Muscle layer of duodenum (tissue), 2 donors: ENCODE measurements at regions not wholly inside any gene's neighbourhood (a gene's known extent, or its start where the extent isn't known, plus 50 kb on each side); places are given as distances from the start of the nearest gene placed in this dataset.
"Not testable (repeated sequence)": the region's sequence is repeated elsewhere in the genome, so short reads cannot be mapped to it uniquely, and the experiment has no call there.

ENCODE experiments used
- H3K27ac ChIP-seq: one replicate; pipeline ENCODE4 v1.7.0; 2013; ENCODE audit warnings: mild to moderate bottlenecking, low read length
- H3K27me3 ChIP-seq: one replicate; pipeline ENCODE4 v1.7.0; 2013; ENCODE audit warnings: low read depth, mild to moderate bottlenecking, control low read depth, low read length
- H3K36me3 ChIP-seq, 2 donors: one replicate each; pipeline ENCODE4 v1.7.0; 2013; ENCODE audit warnings: low read length in 2 of 2, control low read depth in 1 of 2, mild to moderate bottlenecking in 1 of 2; ENCODE audit not compliant: insufficient read depth in 2 of 2, control insufficient read depth in 1 of 2
- H3K4me1 ChIP-seq, 2 donors: one replicate each; pipeline ENCODE4 v1.7.0; 2013; ENCODE audit warnings: low read length in 2 of 2, mild to moderate bottlenecking in 2 of 2, control low read depth in 1 of 2, moderate library complexity in 1 of 2; ENCODE audit not compliant: insufficient read depth in 2 of 2, control insufficient read depth in 1 of 2
- H3K4me3 ChIP-seq, 2 donors: one replicate each; pipeline ENCODE4 v1.7.0; 2013; ENCODE audit warnings: low read length in 2 of 2, low read depth in 1 of 2, mild to moderate bottlenecking in 1 of 2
- H3K9me3 ChIP-seq, 2 donors: one replicate each; pipeline ENCODE4 v1.7.0; 2013; ENCODE audit warnings: low read length in 2 of 2, control low read depth in 1 of 2, mild to moderate bottlenecking in 1 of 2; ENCODE audit not compliant: control insufficient read depth in 1 of 2
- donor health status: healthy.

- Histone ChIP-seq H3K9me3 (no peaks in the 10 kb centered on the region), H3K27ac (no peak overlapping the region), H3K4me3 (no peak overlapping the region), H3K4me1 (no peaks in the 10 kb centered on the region), H3K36me3 (no peaks in the 10 kb centered on the region), H3K27me3 (no peaks in the 10 kb centered on the region)
Observed at GRCh38 chr6:50998905-50999304, 180.2 kb downstream of the TFAP2B start.

GRCh38 chr6:51001399-51001798 is 182.7 kb downstream of the TFAP2B start:
- Histone ChIP-seq H3K36me3 (no peaks in the 10 kb centered on the region), H3K4me1 (no peaks in the 10 kb centered on the region), H3K27ac (no peak overlapping the region), H3K4me3 (no peak overlapping the region), H3K27me3 (no peaks in the 10 kb centered on the region), H3K9me3 (no peaks in the 10 kb centered on the region)

GRCh38 chr6:51004380-51004779 is 185.7 kb downstream of the TFAP2B start:
- no peaks in the 10 kb centered on the region for H3K9me3 ChIP-seq
- H3K36me3 ChIP-seq, result no peaks in the 10 kb centered on the region
- no peak overlapping the region for H3K27ac ChIP-seq
- H3K4me1 ChIP-seq, result no peaks in the 10 kb centered on the region
- H3K27me3 ChIP-seq, result no peaks in the 10 kb centered on the region
- no peak overlapping the region for H3K4me3 ChIP-seq

GRCh38 chr6:51005779-51006178 is 187.1 kb downstream of the TFAP2B start:
- no peak overlapping the region for H3K4me3 ChIP-seq
- no peaks in the 10 kb centered on the region for H3K9me3 ChIP-seq
- H3K27me3 ChIP-seq, result no peaks in the 10 kb centered on the region
- H3K27ac ChIP-seq, result no peak overlapping the region
- no peaks in the 10 kb centered on the region for H3K36me3 ChIP-seq
- no peaks in the 10 kb centered on the region for H3K4me1 ChIP-seq

- H3K4me1 ChIP-seq, result no peaks in the 10 kb centered on the region
- no peaks in the 10 kb centered on the region for H3K36me3 ChIP-seq
- H3K27ac ChIP-seq, result no peak overlapping the region
- H3K4me3 ChIP-seq, result no peak overlapping the region
- H3K9me3 ChIP-seq, result no peaks in the 10 kb centered on the region
- H3K27me3 ChIP-seq, result no peaks in the 10 kb centered on the region
Observed at GRCh38 chr6:51007237-51007636, 188.6 kb downstream of the TFAP2B start.

- H3K27ac ChIP-seq, H3K9me3 ChIP-seq, H3K36me3 ChIP-seq, H3K4me3 ChIP-seq, H3K27me3 ChIP-seq, H3K4me1 ChIP-seq: not testable (repeated sequence)
Observed at GRCh38 chr6:51008693-51009092, 190.0 kb downstream of the TFAP2B start.

GRCh38 chr6:51013376-51013775 is 194.7 kb downstream of the TFAP2B start:
- Histone ChIP-seq H3K36me3 (no peaks in the 10 kb centered on the region), H3K4me3 (no peak overlapping the region), H3K27me3 (no peaks in the 10 kb centered on the region), H3K27ac (no peak overlapping the region), H3K4me1 (no peaks in the 10 kb centered on the region), H3K9me3 (no peaks in the 10 kb centered on the region)

- Histone ChIP-seq H3K36me3 (no peaks in the 10 kb centered on the region), H3K4me3 (no peak overlapping the region), H3K27ac (no peak overlapping the region), H3K9me3 (no peaks in the 10 kb centered on the region), H3K27me3 (no peaks in the 10 kb centered on the region), H3K4me1 (no peaks in the 10 kb centered on the region)
Observed at GRCh38 chr6:51015394-51015793, 196.7 kb downstream of the TFAP2B start.

GRCh38 chr6:51016489-51016888 is 197.8 kb downstream of the TFAP2B start:
- Histone ChIP-seq H3K27ac (no peak overlapping the region), H3K9me3 (no peaks in the 10 kb centered on the region), H3K27me3 (no peaks in the 10 kb centered on the region), H3K4me1 (no peaks in the 10 kb centered on the region), H3K36me3 (no peaks in the 10 kb centered on the region), H3K4me3 (no peak overlapping the region)

- Histone ChIP-seq H3K9me3 (no peaks in the 10 kb centered on the region), H3K27me3 (no peaks in the 10 kb centered on the region), H3K4me1 (no peaks in the 10 kb centered on the region), H3K27ac (no peak overlapping the region), H3K36me3 (no peaks in the 10 kb centered on the region), H3K4me3 (no peak overlapping the region)
Observed at GRCh38 chr6:51019806-51020205, 201.1 kb downstream of the TFAP2B start.

- no peaks in the 10 kb centered on the region for H3K27me3 ChIP-seq
- H3K27ac ChIP-seq, result no peak overlapping the region
- H3K9me3 ChIP-seq, result no peaks in the 10 kb centered on the region
- no peaks in the 10 kb centered on the region for H3K36me3 ChIP-seq
- no peak overlapping the region for H3K4me3 ChIP-seq
- no peaks in the 10 kb centered on the region for H3K4me1 ChIP-seq
Observed at GRCh38 chr6:51021171-51021570, 202.5 kb downstream of the TFAP2B start.

- Histone ChIP-seq H3K4me1 (no peaks in the 10 kb centered on the region), H3K27ac (no peak overlapping the region), H3K27me3 (no peaks in the 10 kb centered on the region), H3K36me3 (no peaks in the 10 kb centered on the region), H3K9me3 (no peaks in the 10 kb centered on the region), H3K4me3 (no peak overlapping the region)
Observed at GRCh38 chr6:51024126-51024525, 205.5 kb downstream of the TFAP2B start.
